Transverse colon (tissue), 4 donors: ENCODE measurements at regions not wholly inside any gene's neighbourhood (a gene's known extent, or its start where the extent isn't known, plus 50 kb on each side); places are given as distances from the start of the nearest gene placed in this dataset.
A peak's percentile ranks its signal among the peaks of the same experiment; 100 is the strongest.
"Not testable (repeated sequence)": the region's sequence is repeated elsewhere in the genome, so short reads cannot be mapped to it uniquely, and the experiment has no call there.

ENCODE experiments used
- DNase-seq: peaks from one replicate; pipeline ENCODE4 v3.0.0-alpha.2; 2019
- H3K27ac ChIP-seq, 4 donors: fragments of 200-600 bp; sonication (generic); 2 replicates each; pipeline ENCODE4 v1.5.1; 2016 to 2018; ENCODE audit warnings: inconsistent platforms in 4 of 4
- H3K27me3 ChIP-seq: fragments of 200-600 bp; sonication (generic); 2 replicates; pipeline ENCODE4 v1.5.1; 2017; ENCODE audit warnings: inconsistent platforms
- H3K36me3 ChIP-seq, 4 donors: fragments of 200-600 bp; sonication (generic); 2 replicates each; pipeline ENCODE4 v1.5.1; 2017 to 2019; ENCODE audit warnings: inconsistent platforms in 4 of 4
- H3K4me1 ChIP-seq, 4 donors: fragments of 200-600 bp; sonication (generic); 2 replicates each; pipeline ENCODE4 v1.5.1; 2017 to 2020; ENCODE audit warnings: inconsistent platforms in 4 of 4
- H3K4me3 ChIP-seq, 4 donors: fragments of 200-600 bp; sonication (generic); 1 replicate in 1 of 4; 2 replicates in 3 of 4; pipeline versions ENCODE4 v1.5.1 to v1.6.1; 2017 to 2019; ENCODE audit warnings: inconsistent platforms in 4 of 4
- H3K9me3 ChIP-seq, 2 donors: fragments of 200-600 bp; sonication (generic); 2 replicates each; pipeline ENCODE4 v1.5.1; 2017 to 2019; ENCODE audit warnings: inconsistent platforms in 2 of 2
- EP300 ChIP-seq: sonication (generic); formaldehyde crosslinking; IDR thresholded peaks from one replicate; pipeline ENCODE4 v1.6.1; 2017; ENCODE audit warnings: antibody characterized with exemption, low read depth
- POLR2A ChIP-seq: fragments of 450-650 bp; IDR thresholded peaks from one replicate; pipeline ENCODE4 v1.6.1; 2016; ENCODE audit warnings: antibody characterized with exemption, mild to moderate bottlenecking, moderate library complexity
- POLR2AphosphoS5 ChIP-seq, 3 donors: sonication (generic); formaldehyde crosslinking; IDR thresholded peaks; one replicate each; pipeline ENCODE4 v1.6.1; 2016; ENCODE audit warnings: antibody characterized with exemption in 3 of 3
- WGBS, 2 donors: methylation state at CpG; one replicate each; pipeline ENCODE4 v1.1.5; 2018; ENCODE audit warnings: low coverage in 1 of 2; 5-methylcytosine and 5-hydroxymethylcytosine counted together
- in situ Hi-C, 4 donors: fragments of 200-750 bp; cut with MboI; loops; one replicate each; pipeline versions ENCODE4 v1.15.0 to v1.15.1; 2017; ENCODE audit warnings: low sequenced_read_pairs in 3 of 4, low pct_ligation_motif_present in 1 of 4, low pct_unique_long_range_greater_than_20kb in 1 of 4
- intact Hi-C: fragments of 100-400 bp; cut with DNase I; formaldehyde crosslinking; loops from one replicate; pipeline ENCODE4 v1.15.1; 2023; ENCODE audit warnings: low total_unique reads
- TF ChIP-seq, protein P1 (sequence below), 5 experiments: fragments of 200-600 bp in 3 of 5; fragments of 450-650 bp in 2 of 5; sonication (generic) in 3 of 5; IDR thresholded peaks; 1 replicate in 2 of 5; 2 replicates in 3 of 5; pipeline ENCODE4 v1.5.1; 2016 to 2017; ENCODE audit warnings: antibody characterized with exemption in 5 of 5, inconsistent platforms in 3 of 5, mild to moderate bottlenecking in 2 of 5, moderate library complexity in 1 of 5

DNA sequence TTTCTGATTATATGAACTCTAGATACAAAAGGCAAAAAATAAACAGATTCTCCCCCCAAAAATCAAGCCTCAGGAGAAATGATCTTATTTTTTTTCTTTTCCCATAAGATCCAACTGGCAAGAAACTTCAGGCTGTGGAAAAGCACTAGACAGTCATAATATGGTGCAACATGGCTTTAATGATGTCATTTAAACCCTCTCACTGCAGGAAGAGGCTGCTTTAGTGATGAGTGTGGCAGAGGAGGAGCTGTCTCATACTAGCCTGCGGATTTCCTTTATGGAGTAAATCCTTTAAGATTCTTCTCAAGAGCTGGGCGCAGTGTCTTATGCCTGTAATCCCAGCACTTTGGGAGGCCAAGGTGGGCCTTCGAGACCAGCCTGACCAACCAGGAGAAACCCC is 83.3 kb upstream of the CD28 start:
- no peaks in the 10 kb centered on the region for H3K27me3 ChIP-seq

DNA sequence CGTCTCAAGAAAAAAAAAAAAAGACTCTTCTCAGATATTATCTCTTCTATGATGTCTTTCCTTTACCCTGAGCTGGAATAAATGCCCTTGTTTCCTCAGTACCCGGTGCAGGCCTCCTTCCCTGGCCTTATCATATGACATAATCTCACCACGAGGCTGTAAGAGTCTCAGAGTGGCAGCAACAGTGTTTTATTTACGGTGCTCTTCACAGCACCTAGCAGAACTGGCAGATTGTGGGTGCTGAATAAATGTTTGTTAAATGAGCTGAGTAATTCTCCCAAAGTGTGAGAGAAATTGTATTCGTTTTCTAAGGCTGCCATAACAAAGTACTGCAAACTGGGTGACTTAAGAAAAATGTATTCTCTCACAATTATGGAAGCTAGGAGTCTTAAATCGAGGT is 82.8 kb upstream of the CD28 start:
- no peak for DNase-seq
- TF ChIP-seq, protein P1, sequence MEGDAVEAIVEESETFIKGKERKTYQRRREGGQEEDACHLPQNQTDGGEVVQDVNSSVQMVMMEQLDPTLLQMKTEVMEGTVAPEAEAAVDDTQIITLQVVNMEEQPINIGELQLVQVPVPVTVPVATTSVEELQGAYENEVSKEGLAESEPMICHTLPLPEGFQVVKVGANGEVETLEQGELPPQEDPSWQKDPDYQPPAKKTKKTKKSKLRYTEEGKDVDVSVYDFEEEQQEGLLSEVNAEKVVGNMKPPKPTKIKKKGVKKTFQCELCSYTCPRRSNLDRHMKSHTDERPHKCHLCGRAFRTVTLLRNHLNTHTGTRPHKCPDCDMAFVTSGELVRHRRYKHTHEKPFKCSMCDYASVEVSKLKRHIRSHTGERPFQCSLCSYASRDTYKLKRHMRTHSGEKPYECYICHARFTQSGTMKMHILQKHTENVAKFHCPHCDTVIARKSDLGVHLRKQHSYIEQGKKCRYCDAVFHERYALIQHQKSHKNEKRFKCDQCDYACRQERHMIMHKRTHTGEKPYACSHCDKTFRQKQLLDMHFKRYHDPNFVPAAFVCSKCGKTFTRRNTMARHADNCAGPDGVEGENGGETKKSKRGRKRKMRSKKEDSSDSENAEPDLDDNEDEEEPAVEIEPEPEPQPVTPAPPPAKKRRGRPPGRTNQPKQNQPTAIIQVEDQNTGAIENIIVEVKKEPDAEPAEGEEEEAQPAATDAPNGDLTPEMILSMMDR (IDR thresholded peaks at IDR 0.05), result no peak
- TF ChIP-seq POLR2A (no peak), EP300 (no peak), POLR2AphosphoS5 (IDR thresholded peaks at IDR 0.05) (no peak)
- in situ Hi-C loops, result no loop called here
- no peak overlapping the region for H3K27ac ChIP-seq
- H3K4me1 ChIP-seq, result peaks cover 0 to 35% (median 14%) of the 10 kb centered on the region in 4 donors
- H3K36me3 ChIP-seq, result no peaks in the 10 kb centered on the region
- H3K9me3 ChIP-seq, result no peaks in the 10 kb centered on the region
- 51% methylated on average over 6 of the region's 6 CpGs; no CpG with 5 or more reads in 1 of the 2 donors for WGBS, 2 donors
- no peak overlapping the region for H3K4me3 ChIP-seq
- intact Hi-C loops, result no loop called here
- H3K27me3 ChIP-seq, result no peaks in the 10 kb centered on the region

More for the DNA sequence above, 83.3 kb upstream of the CD28 start:
- intact Hi-C loops (no loop called here), in situ Hi-C loops (no loop called here)
- no peak overlapping the region for H3K27ac ChIP-seq
- 88 to 89% methylated on average over 1 to 3 of the region's 3 CpGs for WGBS, 2 donors
- H3K4me1 ChIP-seq, result peaks cover 0 to 35% (median 14%) of the 10 kb centered on the region in 4 donors
- H3K9me3 ChIP-seq, result no peaks in the 10 kb centered on the region
- DNase-seq, result no peak
- no peak overlapping the region for H3K4me3 ChIP-seq
- no peaks in the 10 kb centered on the region for H3K36me3 ChIP-seq
- TF ChIP-seq POLR2AphosphoS5 (IDR thresholded peaks at IDR 0.05) (no peak), EP300 (no peak), POLR2A (no peak)
- TF ChIP-seq, protein P1 (IDR thresholded peaks at IDR 0.05), result no peak

DNA sequence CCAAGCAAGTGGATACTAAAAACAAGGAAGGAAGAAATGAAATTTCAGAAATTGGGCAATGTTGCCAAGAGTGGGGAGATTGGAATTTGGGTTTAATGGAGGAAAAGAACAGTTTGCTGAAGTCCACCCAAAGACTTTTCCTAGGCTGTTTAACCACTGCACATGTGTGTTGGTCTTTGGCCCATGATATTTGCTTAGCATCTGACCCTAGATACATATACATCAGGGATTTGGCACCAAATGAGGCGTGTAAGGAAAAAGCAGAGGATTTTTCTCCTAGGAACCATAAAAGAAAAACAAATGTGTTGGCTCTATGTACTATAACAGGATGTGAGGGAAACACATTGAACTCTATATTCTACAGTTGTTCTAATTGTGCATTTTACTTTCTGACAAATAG is 80.7 kb upstream of the CD28 start:
- 50 to 60% methylated on average over 1 of the region's 1 CpG for WGBS, 2 donors
- intact Hi-C loops, result no loop called here
- no peaks in the 10 kb centered on the region for H3K9me3 ChIP-seq

DNA sequence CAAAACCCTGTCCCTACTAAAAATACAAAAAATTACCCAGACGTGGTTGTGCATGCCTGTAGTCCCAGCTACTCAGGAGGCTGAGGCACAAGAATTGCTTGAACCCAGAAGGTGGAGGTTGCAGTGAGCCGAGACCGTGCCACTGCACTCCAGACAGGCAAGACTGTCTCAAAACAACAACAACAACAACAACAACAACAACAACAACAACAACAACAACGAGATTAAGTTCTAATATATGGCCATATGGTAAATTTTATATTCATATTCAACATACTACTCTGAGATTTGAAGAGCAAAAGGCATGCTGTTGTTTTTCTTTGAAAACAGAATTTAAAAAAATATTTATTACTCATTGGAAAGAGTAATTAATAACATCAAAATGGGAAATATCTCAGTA is 80.2 kb upstream of the CD28 start:
- in situ Hi-C loops, result loop anchor here in 1 of 4 donors (25.0 kb wide), 1 partner anchor 389 kb away; the partner anchor contains the start of gene CYP20A1
- H3K4me3 ChIP-seq, H3K27me3 ChIP-seq, H3K9me3 ChIP-seq, H3K36me3 ChIP-seq, intact Hi-C loops, DNase-seq: not testable (repeated sequence)
- 79 to 83% methylated on average over 2 to 4 of the region's 4 CpGs for WGBS, 2 donors
- Histone ChIP-seq H3K4me1 (peaks cover 0 to 26% (median 14%) of the 10 kb centered on the region in 4 donors), H3K27ac (peak overlapping the region; percentile 45 to 57 (median 49))

More for the DNA sequence above, 80.7 kb upstream of the CD28 start:
- Histone ChIP-seq H3K36me3 (no peaks in the 10 kb centered on the region), H3K4me3 (no peak overlapping the region), H3K27ac (peak overlapping the region in 1 of 4 donors; percentile 8), H3K27me3 (no peaks in the 10 kb centered on the region), H3K4me1 (peaks cover 0 to 26% (median 13%) of the 10 kb centered on the region in 4 donors)
- TF ChIP-seq POLR2A (no peak), EP300 (no peak), POLR2AphosphoS5 (IDR thresholded peaks at IDR 0.05) (no peak)
- TF ChIP-seq, protein P1 (IDR thresholded peaks at IDR 0.05), result no peak
- no peak for DNase-seq
- in situ Hi-C loops, result loop anchor here in 1 of 4 donors (25.0 kb wide), 1 partner anchor 388 kb away; the partner anchor contains the start of gene CYP20A1
